HUES6 (cell line): ENCODE measurements at regions not wholly inside any gene's neighbourhood (a gene's known extent, or its start where the extent isn't known, plus 50 kb on each side); places are given as distances from the start of the nearest gene placed in this dataset.

Source experiments
- H3K27ac ChIP-seq: 2 replicates; pipeline ENCODE4 v1.7.0; 2013; ENCODE audit warnings: low read depth, mild to moderate bottlenecking, low read length, inconsistent platforms
- H3K27me3 ChIP-seq: 2 replicates; pipeline ENCODE4 v1.6.1; 2013; ENCODE audit warnings: low read length; ENCODE audit not compliant: control insufficient read depth, insufficient read depth
- H3K36me3 ChIP-seq: 2 replicates; pipeline ENCODE4 v1.6.1; 2013; ENCODE audit warnings: low read length; ENCODE audit not compliant: control insufficient read depth, insufficient read depth
- H3K4me1 ChIP-seq: 2 replicates; pipeline ENCODE4 v1.6.1; 2013; ENCODE audit warnings: low read length; ENCODE audit not compliant: control insufficient read depth, insufficient read depth
- H3K4me3 ChIP-seq: 2 replicates; pipeline ENCODE4 v1.5.1; 2013; ENCODE audit warnings: low read depth, low read length
- H3K9ac ChIP-seq: one replicate; pipeline ENCODE4 v1.6.1; 2013; ENCODE audit warnings: mild to moderate bottlenecking, low read length
- H3K9me3 ChIP-seq: 2 replicates; pipeline ENCODE4 v1.6.1; 2013; ENCODE audit warnings: low read depth, low read length; ENCODE audit not compliant: control insufficient read depth, insufficient read depth

GRCh38 chr2:187842315-187842714 lies 288.1 kb upstream of the TFPI start:
- H3K27ac ChIP-seq: no peak overlapping the region
- no peaks in the 10 kb centered on the region for H3K9me3 ChIP-seq
- H3K4me1 ChIP-seq: no peaks in the 10 kb centered on the region
- no peaks in the 10 kb centered on the region for H3K27me3 ChIP-seq
- H3K9ac ChIP-seq: no peak overlapping the region
- H3K4me3 ChIP-seq: no peak overlapping the region
- no peaks in the 10 kb centered on the region for H3K36me3 ChIP-seq

GRCh38 chr2:187842978-187843847 lies 289.0 kb upstream of the TFPI start:
- Histone ChIP-seq H3K4me1 (no peaks in the 10 kb centered on the region), H3K4me3 (no peak overlapping the region), H3K27me3 (no peaks in the 10 kb centered on the region), H3K27ac (no peak overlapping the region), H3K9me3 (no peaks in the 10 kb centered on the region), H3K36me3 (no peaks in the 10 kb centered on the region), H3K9ac (no peak overlapping the region)

- no peaks in the 10 kb centered on the region for H3K4me1 ChIP-seq
- H3K4me3 ChIP-seq: no peak overlapping the region
- no peaks in the 10 kb centered on the region for H3K27me3 ChIP-seq
- H3K9ac ChIP-seq: no peak overlapping the region
- H3K36me3 ChIP-seq: no peaks in the 10 kb centered on the region
- no peak overlapping the region for H3K27ac ChIP-seq
- H3K9me3 ChIP-seq: no peaks in the 10 kb centered on the region
Observed at GRCh38 chr2:187847245-187848208, 293.3 kb upstream of the TFPI start.

GRCh38 chr2:187851955-187852561 lies 297.8 kb upstream of the TFPI start:
- H3K9ac ChIP-seq: no peak overlapping the region

GRCh38 chr2:187853381-187853791 lies 299.2 kb upstream of the TFPI start:
- Histone ChIP-seq H3K36me3 (no peaks in the 10 kb centered on the region), H3K4me1 (no peaks in the 10 kb centered on the region), H3K27me3 (no peaks in the 10 kb centered on the region), H3K9me3 (no peaks in the 10 kb centered on the region), H3K4me3 (no peak overlapping the region), H3K9ac (no peak overlapping the region), H3K27ac (no peak overlapping the region)

More at GRCh38 chr2:187851955-187852561, 297.8 kb upstream of the TFPI start:
- no peak overlapping the region for H3K4me3 ChIP-seq
- no peak overlapping the region for H3K27ac ChIP-seq
- no peaks in the 10 kb centered on the region for H3K9me3 ChIP-seq
- H3K27me3 ChIP-seq: no peaks in the 10 kb centered on the region
- H3K36me3 ChIP-seq: no peaks in the 10 kb centered on the region
- H3K4me1 ChIP-seq: no peaks in the 10 kb centered on the region

- Histone ChIP-seq H3K4me1 (no peaks in the 10 kb centered on the region), H3K9me3 (no peaks in the 10 kb centered on the region), H3K4me3 (no peak overlapping the region), H3K9ac (no peak overlapping the region), H3K36me3 (no peaks in the 10 kb centered on the region), H3K27me3 (no peaks in the 10 kb centered on the region), H3K27ac (no peak overlapping the region)
Observed at GRCh38 chr2:187854801-187855200, 300.6 kb upstream of the TFPI start.

- H3K27ac ChIP-seq: no peak overlapping the region
- H3K9me3 ChIP-seq: no peaks in the 10 kb centered on the region
- H3K4me1 ChIP-seq: no peaks in the 10 kb centered on the region
- H3K9ac ChIP-seq: no peak overlapping the region
- H3K36me3 ChIP-seq: no peaks in the 10 kb centered on the region
- H3K4me3 ChIP-seq: no peak overlapping the region
- H3K27me3 ChIP-seq: no peaks in the 10 kb centered on the region
Observed at GRCh38 chr2:187855689-187856088, 301.5 kb upstream of the TFPI start.

- Histone ChIP-seq H3K36me3 (no peaks in the 10 kb centered on the region), H3K9ac (no peak overlapping the region), H3K9me3 (no peaks in the 10 kb centered on the region), H3K4me3 (no peak overlapping the region), H3K27me3 (no peaks in the 10 kb centered on the region), H3K27ac (no peak overlapping the region), H3K4me1 (no peaks in the 10 kb centered on the region)
Observed at GRCh38 chr2:187857826-187858225, 303.6 kb upstream of the TFPI start.

- 0 out of 2 replicates have a peak, but pooled peaks cover 5% of the 10 kb centered on the region for H3K4me1 ChIP-seq
- no peaks in the 10 kb centered on the region for H3K36me3 ChIP-seq
- H3K27ac ChIP-seq: no peak overlapping the region
- no peak overlapping the region for H3K9ac ChIP-seq
- peaks cover 8% of the 10 kb centered on the region; the same call in 1 of the 2 replicates for H3K9me3 ChIP-seq
- H3K27me3 ChIP-seq: no peaks in the 10 kb centered on the region
- no peak overlapping the region for H3K4me3 ChIP-seq
Observed at GRCh38 chr2:187862715-187863114, 308.5 kb upstream of the TFPI start.

- H3K27ac ChIP-seq: no peak overlapping the region
- H3K36me3 ChIP-seq: no peaks in the 10 kb centered on the region
- H3K9me3 ChIP-seq: peaks cover 8% of the 10 kb centered on the region; the same call in 1 of the 2 replicates
- H3K9ac ChIP-seq: no peak overlapping the region
- H3K27me3 ChIP-seq: no peaks in the 10 kb centered on the region
- H3K4me3 ChIP-seq: no peak overlapping the region
- 0 out of 2 replicates have a peak, but pooled peaks cover 5% of the 10 kb centered on the region for H3K4me1 ChIP-seq
Observed at GRCh38 chr2:187865025-187865424, 310.8 kb upstream of the TFPI start.
